ENCODE measurements at regions not wholly inside any gene's neighbourhood (a gene's known extent, or its start where the extent isn't known, plus 50 kb on each side); places are given as distances from the start of the nearest gene placed in this dataset.

- 20% methylated on average over 3 of the region's 3 CpGs; no CpG with 5 or more reads in 1 of the 2 donors for WGBS, 2 donors (ENCODE audit: low coverage in 1 of 2)
- Histone ChIP-seq H3K9me3 (no peaks in the 10 kb centered on the region), H3K4me1 (no peaks in the 10 kb centered on the region), H3K36me3 (no peaks in the 10 kb centered on the region), H3K4me3 (no peak overlapping the region), H3K27me3 (no peaks in the 10 kb centered on the region), H3K27ac (no peak overlapping the region)
- in situ Hi-C loops (cut with MboI; ENCODE audit: low pct_ligation_motif_present in 1 of 4, low pct_unique_long_range_greater_than_20kb in 1 of 4, low sequenced_read_pairs in 3 of 4) (no loop called here), intact Hi-C loops (cut with DNase I; ENCODE audit: low total_unique reads) (no loop called here)
- TF ChIP-seq EP300 (IDR thresholded peaks at IDR 0.05; ENCODE audit: low read depth): no peak
- no peak for TF ChIP-seq POLR2A (IDR thresholded peaks at IDR 0.05)
- TF ChIP-seq POLR2AphosphoS5 (IDR thresholded peaks at IDR 0.05): no peak
- no peak for TF ChIP-seq CTCF (IDR thresholded peaks at IDR 0.05)
- DNase-seq: no peak
Observed at GRCh38 chr15:93428150-93428549, 339.1 kb upstream of the RGMA start.

- Histone ChIP-seq H3K27me3 (no peaks in the 10 kb centered on the region), H3K36me3 (no peaks in the 10 kb centered on the region), H3K4me1 (no peaks in the 10 kb centered on the region), H3K4me3 (no peak overlapping the region), H3K27ac (no peak overlapping the region), H3K9me3 (no peaks in the 10 kb centered on the region)
- intact Hi-C loops (cut with DNase I; ENCODE audit: low total_unique reads) (no loop called here), in situ Hi-C loops (cut with MboI; ENCODE audit: low pct_ligation_motif_present in 1 of 4, low pct_unique_long_range_greater_than_20kb in 1 of 4, low sequenced_read_pairs in 3 of 4) (no loop called here)
- DNase-seq: no peak
- TF ChIP-seq CTCF (IDR thresholded peaks at IDR 0.05): no peak
- TF ChIP-seq POLR2AphosphoS5 (IDR thresholded peaks at IDR 0.05): no peak
- TF ChIP-seq POLR2A (IDR thresholded peaks at IDR 0.05): no peak
- TF ChIP-seq EP300 (IDR thresholded peaks at IDR 0.05; ENCODE audit: low read depth): no peak
- 81 to 86% methylated on average over 3 to 9 of the region's 9 CpGs for WGBS, 2 donors (ENCODE audit: low coverage in 1 of 2)
Observed at GRCh38 chr15:93424131-93424530, 335.1 kb upstream of the RGMA start.

GRCh38 chr15:93422476-93422875 is 333.5 kb upstream of the RGMA start:
- Histone ChIP-seq H3K36me3 (no peaks in the 10 kb centered on the region), H3K27ac (no peak overlapping the region), H3K4me1 (no peaks in the 10 kb centered on the region), H3K4me3 (no peak overlapping the region), H3K27me3 (no peaks in the 10 kb centered on the region), H3K9me3 (no peaks in the 10 kb centered on the region)
- intact Hi-C loops (cut with DNase I; ENCODE audit: low total_unique reads): no loop called here
- DNase-seq: no peak
- WGBS, 2 donors (ENCODE audit: low coverage in 1 of 2): 92% methylated on average over 5 of the region's 5 CpGs; no CpG with 5 or more reads in 1 of the 2 donors
- TF ChIP-seq EP300 (IDR thresholded peaks at IDR 0.05; ENCODE audit: low read depth) (no peak), POLR2A (IDR thresholded peaks at IDR 0.05) (no peak), POLR2AphosphoS5 (IDR thresholded peaks at IDR 0.05) (no peak), CTCF (IDR thresholded peaks at IDR 0.05) (no peak)
- in situ Hi-C loops (cut with MboI; ENCODE audit: low pct_ligation_motif_present in 1 of 4, low pct_unique_long_range_greater_than_20kb in 1 of 4, low sequenced_read_pairs in 3 of 4): no loop called here

- Histone ChIP-seq H3K4me1 (no peaks in the 10 kb centered on the region), H3K4me3 (no peak overlapping the region), H3K36me3 (no peaks in the 10 kb centered on the region), H3K9me3 (no peaks in the 10 kb centered on the region), H3K27me3 (no peaks in the 10 kb centered on the region), H3K27ac (no peak overlapping the region)
- intact Hi-C loops (cut with DNase I; ENCODE audit: low total_unique reads): no loop called here
- in situ Hi-C loops (cut with MboI; ENCODE audit: low pct_ligation_motif_present in 1 of 4, low pct_unique_long_range_greater_than_20kb in 1 of 4, low sequenced_read_pairs in 3 of 4): no loop called here
- TF ChIP-seq POLR2A (IDR thresholded peaks at IDR 0.05) (no peak), CTCF (IDR thresholded peaks at IDR 0.05) (no peak), POLR2AphosphoS5 (IDR thresholded peaks at IDR 0.05) (no peak), EP300 (IDR thresholded peaks at IDR 0.05; ENCODE audit: low read depth) (no peak)
- DNase-seq: no peak
- 40 to 77% methylated on average over 2 to 7 of the region's 7 CpGs for WGBS, 2 donors (ENCODE audit: low coverage in 1 of 2)
Observed at GRCh38 chr15:93420477-93420876, 331.5 kb upstream of the RGMA start.
